ENCODE measurements at regions not wholly inside any gene's neighbourhood (a gene's known extent, or its start where the extent isn't known, plus 50 kb on each side); places are given as distances from the start of the nearest gene placed in this dataset.

- peaks cover 2% of the 10 kb centered on the region for H3K4me1 Mint-ChIP-seq
- Histone ChIP-seq H3K4me1 (ENCODE audit: control insufficient read depth in 1 of 2, insufficient read depth in 2 of 2, low read length in 2 of 2) (no peaks in the 10 kb centered on the region), H3K9ac (ENCODE audit: insufficient read depth, low read length, poor library complexity, severe bottlenecking) (no peak overlapping the region), H3K79me2 (ENCODE audit: insufficient read depth, low read length) (no peaks in the 10 kb centered on the region), H3K9me3 (replicated peaks in 1 of 2; ENCODE audit: control insufficient read depth in 1 of 2, insufficient read depth in 1 of 2, low read length in 2 of 2) (no peaks in the 10 kb centered on the region), H3K27me3 (ENCODE audit: control insufficient read depth in 2 of 2, insufficient read depth in 2 of 2, low read length in 2 of 2) (no peaks in the 10 kb centered on the region), H3K4me3 (replicated peaks in 1 of 3; ENCODE audit: low read depth in 2 of 3, low read length in 3 of 3) (no peak overlapping the region), H3K4me2 (replicated peaks; ENCODE audit: extremely low read depth, low read length, poor library complexity, severe bottlenecking) (no peak overlapping the region), H3K27ac (ENCODE audit: low read depth in 1 of 2, low read length in 2 of 2) (no peak overlapping the region), H4K20me1 (ENCODE audit: insufficient read depth, low read length) (no peaks in the 10 kb centered on the region), H3K36me3 (replicated peaks in 1 of 2; ENCODE audit: control insufficient read depth in 1 of 2, insufficient read depth in 2 of 2, low read length in 2 of 2) (no peaks in the 10 kb centered on the region), H2AFZ (ENCODE audit: insufficient read depth, low read depth, low read length, poor library complexity, severe bottlenecking) (peak overlapping the region; percentile 25)
- no peak overlapping the region for H3K4me3 Mint-ChIP-seq
- H3K27me3 Mint-ChIP-seq (ENCODE audit: low read depth in 3 of 3) = peaks cover 0 to 1% (median 0%) of the 10 kb centered on the region in 3 donors
- 100% methylated on average over 2 of the region's 6 CpGs for WGBS (ENCODE audit: insufficient coverage)
- no peak overlapping the region for H3K27ac Mint-ChIP-seq
- intact Hi-C loops (cut with micrococcal nuclease) = no loop called here
- H3K9me3 Mint-ChIP-seq = peaks cover 0 to 5% (median 2%) of the 10 kb centered on the region in 7 donors
- DNase-seq = no peak
- no peaks in the 10 kb centered on the region for H3K36me3 Mint-ChIP-seq
- no peak for TF ChIP-seq CTCF (IDR thresholded peaks at IDR 0.05)
Observed at GRCh38 chr12:76618031-76618430, 58.5 kb upstream of the OSBPL8 start.

GRCh38 chr12:76621582-76622024 lies 62.0 kb upstream of the OSBPL8 start:
- peaks cover 0 to 1% (median 0%) of the 10 kb centered on the region in 3 donors for H3K27me3 Mint-ChIP-seq (ENCODE audit: low read depth in 3 of 3)
- H3K4me3 Mint-ChIP-seq = no peak overlapping the region
- Histone ChIP-seq H3K9me3 (replicated peaks in 1 of 2; ENCODE audit: control insufficient read depth in 1 of 2, insufficient read depth in 1 of 2, low read length in 2 of 2) (no peaks in the 10 kb centered on the region), H2AFZ (ENCODE audit: insufficient read depth, low read depth, low read length, poor library complexity, severe bottlenecking) (no peak overlapping the region), H3K27me3 (ENCODE audit: control insufficient read depth in 2 of 2, insufficient read depth in 2 of 2, low read length in 2 of 2) (no peaks in the 10 kb centered on the region), H3K4me2 (replicated peaks; ENCODE audit: extremely low read depth, low read length, poor library complexity, severe bottlenecking) (no peak overlapping the region), H3K36me3 (replicated peaks in 1 of 2; ENCODE audit: control insufficient read depth in 1 of 2, insufficient read depth in 2 of 2, low read length in 2 of 2) (no peaks in the 10 kb centered on the region), H3K4me1 (ENCODE audit: control insufficient read depth in 1 of 2, insufficient read depth in 2 of 2, low read length in 2 of 2) (no peaks in the 10 kb centered on the region), H3K9ac (ENCODE audit: insufficient read depth, low read length, poor library complexity, severe bottlenecking) (no peak overlapping the region), H4K20me1 (ENCODE audit: insufficient read depth, low read length) (no peaks in the 10 kb centered on the region), H3K27ac (ENCODE audit: low read depth in 1 of 2, low read length in 2 of 2) (no peak overlapping the region), H3K79me2 (ENCODE audit: insufficient read depth, low read length) (no peaks in the 10 kb centered on the region), H3K4me3 (replicated peaks in 1 of 3; ENCODE audit: low read depth in 2 of 3, low read length in 3 of 3) (no peak overlapping the region)
- peak; percentile 92 for TF ChIP-seq CTCF (IDR thresholded peaks at IDR 0.05)
- WGBS (ENCODE audit: insufficient coverage) = 0% methylated on average over 1 of the region's 1 CpG
- DNase-seq = peak; percentile 54 to 67 (median 63)
- no peaks in the 10 kb centered on the region for H3K36me3 Mint-ChIP-seq
- no peaks in the 10 kb centered on the region for H3K9me3 Mint-ChIP-seq
- intact Hi-C loops (cut with micrococcal nuclease) = loop anchor here (2.0 to 5.0 kb wide), 2 partner anchors 169 to 171 kb away; no protein-coding TSS in a partner anchor
- H3K27ac Mint-ChIP-seq = no peak overlapping the region
- peaks cover 2% of the 10 kb centered on the region for H3K4me1 Mint-ChIP-seq
